ENCODE measurements at regions not wholly inside any gene's neighbourhood (a gene's known extent, or its start where the extent isn't known, plus 50 kb on each side); places are given as distances from the start of the nearest gene placed in this dataset.

- no peak for DNase-seq (ENCODE audit: extremely low spot score, insufficient read length, low read depth)
Measured at GRCh38 chr14:61847861-61848260, 85.6 kb downstream of the SNAPC1 start.

GRCh38 chr14:61854898-61855297, 92.7 kb downstream of the SNAPC1 start:
- DNase-seq (ENCODE audit: extremely low spot score, insufficient read length, low read depth) (no peak), FAIRE-seq (no peak)

More at GRCh38 chr14:61847861-61848260, 85.6 kb downstream of the SNAPC1 start:
- FAIRE-seq = no peak

DNA sequence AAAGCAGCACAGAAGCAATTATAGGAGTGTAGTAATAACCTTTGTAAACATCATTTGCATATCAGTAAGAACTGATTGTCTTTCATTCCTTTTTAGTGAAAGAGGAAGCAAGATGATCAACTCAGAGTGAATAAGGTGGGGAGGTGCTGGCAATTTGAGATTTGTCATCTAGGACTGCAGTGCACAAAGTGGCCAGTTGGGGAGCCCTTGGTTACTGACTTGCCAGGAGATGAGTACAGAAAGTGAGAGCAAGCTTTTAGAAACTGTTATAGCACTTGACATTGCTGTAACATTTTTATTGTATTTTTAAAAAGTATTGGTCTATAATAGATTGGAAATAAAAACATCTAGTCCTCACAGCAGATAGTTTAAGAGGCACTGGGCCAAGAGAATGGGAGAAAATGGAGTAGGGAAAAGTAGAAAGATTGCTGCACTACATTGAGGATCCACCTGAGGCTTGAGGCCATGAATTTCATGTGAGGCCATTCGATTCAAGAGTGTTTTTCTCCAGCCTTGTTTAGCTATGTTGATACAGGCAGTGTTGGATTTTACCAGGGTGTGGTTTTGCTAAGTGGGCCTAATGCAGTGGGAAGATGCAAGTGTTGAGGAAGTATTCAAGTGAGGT, 98.2 kb downstream of the SNAPC1 start:
- FAIRE-seq (peak; percentile 91), DNase-seq (ENCODE audit: extremely low spot score, insufficient read length, low read depth) (peak; percentile 47)

- no peak for DNase-seq (ENCODE audit: extremely low spot score, insufficient read length, low read depth)
- FAIRE-seq = no peak
Measured at GRCh38 chr14:61861320-61861865, 99.2 kb downstream of the SNAPC1 start.

DNA sequence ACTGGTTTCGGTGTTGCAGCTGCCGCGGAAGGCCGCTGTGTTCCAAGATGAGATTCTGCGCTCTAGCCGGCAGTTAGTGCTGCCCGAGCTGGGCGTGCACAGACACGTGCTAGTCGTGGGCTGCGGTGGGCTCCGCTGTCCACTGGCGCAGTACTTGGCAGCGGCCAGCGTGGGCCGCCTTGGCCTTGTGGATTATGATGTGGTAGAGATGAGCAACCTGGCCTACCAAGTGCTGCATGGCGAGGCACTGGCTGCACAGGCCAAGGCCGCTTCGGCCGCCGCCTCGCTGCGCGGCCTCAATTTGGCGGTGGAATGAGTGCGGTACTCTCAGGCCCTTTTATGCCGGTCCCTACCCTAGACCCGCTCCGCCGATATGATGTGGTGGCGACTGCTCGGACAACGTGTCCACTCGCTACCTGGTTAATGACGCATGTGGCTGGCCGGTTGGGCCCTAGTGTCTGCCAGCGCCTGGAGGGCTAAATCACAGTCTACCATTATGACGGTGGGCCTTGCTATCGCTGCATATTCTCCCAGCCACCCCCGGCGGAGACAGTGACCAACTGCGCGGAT, 102.2 kb downstream of the SNAPC1 start:
- no peak for DNase-seq (ENCODE audit: extremely low spot score, insufficient read length, low read depth)
- FAIRE-seq = no peak

DNA sequence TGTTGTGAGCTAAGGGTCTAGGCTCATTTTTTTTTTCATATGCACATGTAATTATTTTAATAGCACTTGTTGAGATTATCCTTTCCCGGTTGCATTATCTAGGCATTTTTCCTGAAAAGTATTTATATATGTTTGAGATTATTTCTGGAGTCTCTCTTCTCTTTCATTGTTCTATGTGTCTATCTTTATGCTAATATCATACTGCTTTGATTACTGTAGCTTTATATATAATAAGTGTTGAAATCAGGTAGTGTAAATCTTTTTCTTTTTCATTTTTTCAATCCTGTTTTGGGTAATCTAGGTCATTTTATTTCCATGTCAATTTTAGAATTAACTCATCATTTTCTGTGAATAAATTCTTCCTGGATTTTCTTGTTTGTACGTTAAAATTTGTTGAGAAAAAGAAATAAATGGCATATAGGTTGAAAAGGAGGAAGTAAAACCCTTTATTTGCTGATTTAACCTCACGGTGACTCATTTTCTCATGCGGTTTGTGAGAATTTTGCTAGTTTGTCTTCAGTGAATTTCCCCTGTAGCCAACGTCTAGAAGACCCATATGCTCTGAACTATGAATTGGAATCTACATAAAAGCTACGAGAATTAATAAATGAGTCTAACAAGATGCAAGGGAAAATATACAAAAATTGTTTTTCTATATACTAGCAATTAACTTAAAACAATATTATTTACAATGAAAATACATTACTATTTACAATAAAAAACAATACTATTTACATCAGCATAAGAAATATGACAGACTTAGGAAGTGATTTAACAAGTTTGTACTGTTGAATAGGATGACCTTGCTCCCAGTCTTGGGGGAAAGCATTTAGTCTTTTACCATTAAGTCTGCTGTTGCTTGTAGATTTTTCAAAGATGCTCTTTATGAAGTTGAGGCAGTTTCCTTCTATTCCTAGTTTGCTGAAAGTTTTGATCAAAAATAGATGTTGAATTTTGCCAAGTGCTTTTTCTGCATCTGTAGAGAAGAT, 105.0 kb downstream of the SNAPC1 start:
- peak; percentile 91 for FAIRE-seq
- peak; percentile 20 for DNase-seq (ENCODE audit: extremely low spot score, insufficient read length, low read depth)

DNA sequence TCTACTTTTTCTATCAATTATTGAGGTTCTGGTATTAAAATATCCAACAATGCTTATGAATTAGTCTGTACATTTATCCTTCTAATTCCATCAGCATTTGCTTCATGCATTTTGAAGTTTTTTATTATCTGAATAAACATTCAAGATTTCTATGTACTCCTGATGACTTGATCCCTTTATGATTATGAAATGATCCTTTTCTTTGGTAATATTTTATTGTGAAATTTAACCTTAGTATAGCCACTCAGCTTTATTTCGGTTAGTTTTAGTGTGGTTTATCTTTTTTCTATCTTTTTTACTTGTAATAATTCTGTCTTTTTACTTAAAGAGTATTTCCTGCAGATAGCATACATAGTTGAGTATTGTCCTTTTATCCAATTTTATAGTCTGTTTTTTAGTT, 106.6 kb downstream of the SNAPC1 start:
- FAIRE-seq (no peak), DNase-seq (ENCODE audit: extremely low spot score, insufficient read length, low read depth) (no peak)

- no peak for FAIRE-seq
- no peak for DNase-seq (ENCODE audit: extremely low spot score, insufficient read length, low read depth)
Measured at GRCh38 chr14:61870163-61870562, 107.9 kb downstream of the SNAPC1 start.

GRCh38 chr14:61872452-61872851, 110.2 kb downstream of the SNAPC1 start:
- DNase-seq (ENCODE audit: extremely low spot score, insufficient read length, low read depth) (peak; percentile 26), FAIRE-seq (peak; percentile 80)

DNA sequence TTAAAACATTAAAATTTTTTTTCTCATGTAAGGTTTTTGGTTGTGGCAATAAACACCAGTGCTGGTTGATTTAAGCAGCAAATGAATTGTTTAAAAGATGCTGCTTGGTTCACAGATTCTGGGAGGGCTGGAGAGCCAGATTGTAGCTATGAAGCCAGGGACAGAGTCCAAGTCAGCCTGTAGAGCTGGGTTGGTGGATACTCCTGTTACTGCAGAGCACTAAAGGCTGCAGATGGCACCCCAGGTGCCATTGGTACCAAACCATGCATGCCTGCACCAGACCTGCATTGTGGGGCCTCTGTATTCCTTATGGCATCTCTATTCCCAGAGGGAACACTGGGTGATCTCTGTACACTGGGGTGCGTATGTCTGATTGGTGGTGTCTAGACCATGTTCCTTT, 113.3 kb downstream of the SNAPC1 start:
- FAIRE-seq = no peak

GRCh38 chr14:61876362-61877034, 114.3 kb downstream of the SNAPC1 start:
- DNase-seq (ENCODE audit: extremely low spot score, insufficient read length, low read depth) = no peak
- no peak for FAIRE-seq

More for the DNA sequence above, 113.3 kb downstream of the SNAPC1 start:
- no peak for DNase-seq (ENCODE audit: extremely low spot score, insufficient read length, low read depth)

DNA sequence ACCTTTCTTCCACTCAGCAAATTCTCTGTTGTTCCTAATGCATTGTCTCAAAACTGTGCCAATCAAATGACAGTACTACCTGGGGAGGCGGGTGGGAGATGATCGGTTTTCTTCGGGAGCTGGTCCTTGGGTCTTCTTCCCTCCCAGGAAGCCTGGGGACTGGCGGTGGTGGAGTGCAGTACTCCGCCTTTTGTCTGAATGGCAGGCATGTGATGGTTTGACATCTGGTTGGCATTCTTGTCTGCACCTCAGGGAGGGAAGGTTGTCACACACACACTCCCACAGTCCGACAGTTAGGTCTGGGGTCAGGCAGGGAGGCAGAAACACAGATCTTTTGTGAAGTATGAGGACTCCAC, 114.8 kb downstream of the SNAPC1 start:
- DNase-seq (ENCODE audit: extremely low spot score, insufficient read length, low read depth) (no peak), FAIRE-seq (no peak)

GRCh38 chr14:61877768-61878167, 115.5 kb downstream of the SNAPC1 start:
- FAIRE-seq (no peak), DNase-seq (ENCODE audit: extremely low spot score, insufficient read length, low read depth) (no peak)

DNA sequence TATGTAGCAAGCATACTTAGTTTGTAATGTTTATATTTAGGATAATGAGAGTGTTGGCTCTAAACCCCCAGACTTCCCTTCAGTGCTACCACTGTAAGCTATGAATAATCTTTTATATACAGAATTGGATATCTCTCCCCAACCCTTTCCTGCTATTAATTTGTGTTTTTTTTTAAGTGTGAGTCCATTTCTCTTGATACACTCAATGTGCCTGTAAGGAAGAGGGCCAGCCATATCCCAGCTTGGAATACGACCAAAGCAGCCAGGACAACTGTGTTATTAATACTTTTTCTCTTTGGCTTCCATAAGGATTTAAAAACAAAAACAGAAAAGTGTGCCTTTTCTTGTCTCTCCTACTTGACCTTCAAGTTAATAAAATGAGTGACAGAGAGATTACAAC, 116.7 kb downstream of the SNAPC1 start:
- FAIRE-seq = no peak
- DNase-seq (ENCODE audit: extremely low spot score, insufficient read length, low read depth) = no peak

DNA sequence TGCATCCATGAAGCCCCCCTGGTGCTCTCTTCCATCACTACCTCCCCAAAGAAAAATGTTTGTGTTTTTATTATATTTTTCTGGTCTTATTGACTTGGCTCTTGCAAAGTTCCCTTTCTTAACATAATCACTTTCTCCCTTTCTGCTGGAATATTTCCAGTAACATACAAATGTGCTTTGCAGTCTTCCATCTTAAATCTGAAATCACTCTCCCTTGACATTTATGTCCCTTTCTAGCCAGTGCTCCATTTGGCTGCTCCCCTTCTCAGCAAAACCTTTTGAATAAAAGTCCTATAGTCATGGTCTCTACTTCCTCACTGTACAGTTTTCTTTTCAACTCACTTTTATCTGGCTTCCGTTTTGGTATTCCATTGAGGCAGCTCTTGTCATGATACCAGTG, 118.8 kb downstream of the SNAPC1 start:
- DNase-seq (ENCODE audit: extremely low spot score, insufficient read length, low read depth) = no peak
- FAIRE-seq = no peak

DNA sequence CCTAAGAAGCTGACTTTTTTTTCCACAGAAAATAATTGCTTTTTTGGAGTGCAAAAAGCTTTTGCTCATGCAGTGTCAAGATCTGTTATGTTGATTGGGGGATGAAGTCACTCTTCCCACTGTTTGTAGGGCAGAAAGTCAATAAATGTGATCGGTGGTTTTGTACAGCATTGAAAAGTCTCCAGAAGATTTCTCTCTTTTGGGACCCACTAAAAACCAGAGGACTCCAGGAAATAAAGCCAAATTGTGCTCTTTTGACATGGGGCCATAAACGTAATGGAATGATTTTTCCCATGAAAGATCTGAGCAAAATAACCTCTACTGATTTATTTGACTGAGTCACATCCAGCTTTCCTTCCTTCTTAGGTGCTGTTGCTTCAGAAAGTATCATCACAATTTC, 122.5 kb downstream of the SNAPC1 start:
- FAIRE-seq (no peak), DNase-seq (ENCODE audit: extremely low spot score, insufficient read length, low read depth) (no peak)

DNA sequence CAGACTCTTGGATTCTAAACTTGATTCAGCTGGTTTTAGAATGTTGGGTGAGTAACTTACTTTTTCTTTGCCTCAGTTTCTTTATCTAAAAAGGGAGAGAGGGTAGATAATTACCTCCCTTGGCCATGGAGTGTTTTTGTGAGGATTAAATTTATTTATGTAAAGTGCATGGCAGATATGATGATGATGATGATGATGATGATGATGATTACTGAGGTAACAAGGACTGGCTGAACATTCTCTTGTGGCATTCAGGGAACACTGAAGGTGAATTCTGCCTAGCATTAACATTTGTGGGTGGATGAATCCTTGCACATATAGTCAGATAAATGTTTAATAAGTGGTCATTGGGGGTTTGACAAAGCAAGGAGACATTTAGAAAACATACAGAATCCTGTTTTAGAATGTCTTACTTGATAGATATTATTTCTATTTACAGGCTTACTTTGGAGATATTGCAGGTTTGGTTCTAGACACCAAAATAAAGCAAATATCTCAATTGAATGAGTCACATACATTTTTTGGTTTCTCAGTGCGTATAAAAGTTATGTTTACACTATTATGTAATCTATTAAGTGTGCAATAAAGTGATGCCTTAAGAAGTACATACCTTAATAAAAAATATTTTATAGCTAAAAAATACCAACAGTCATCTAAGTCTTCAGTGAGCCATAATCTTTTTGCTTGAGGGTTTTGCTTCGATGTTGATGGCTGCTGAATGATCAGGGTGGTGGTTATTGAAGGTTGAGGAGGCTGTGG, 123.2 kb downstream of the SNAPC1 start:
- DNase-seq (ENCODE audit: extremely low spot score, insufficient read length, low read depth) = no peak
- peak; percentile 18 for FAIRE-seq

DNA sequence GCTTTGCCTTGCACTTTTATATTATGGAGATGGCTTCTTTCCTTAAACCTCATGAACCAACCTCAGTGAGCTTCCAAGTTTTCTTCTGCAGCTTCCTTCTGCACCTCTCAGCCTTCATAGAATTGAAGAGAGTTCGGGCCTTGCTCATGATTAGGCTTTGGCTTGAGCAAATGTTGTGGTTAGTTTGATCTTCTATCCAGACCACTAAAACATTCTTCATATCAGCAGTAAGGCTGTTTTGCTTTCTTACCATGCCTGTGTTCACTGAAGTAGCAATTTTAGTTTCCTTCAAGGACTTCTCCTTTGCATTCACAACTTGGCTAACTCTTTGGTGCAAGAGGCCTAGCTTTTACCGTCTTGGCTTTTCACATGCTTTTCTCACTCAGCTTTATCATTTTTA, 125.4 kb downstream of the SNAPC1 start:
- no peak for DNase-seq (ENCODE audit: extremely low spot score, insufficient read length, low read depth)
- FAIRE-seq = peak; percentile 35

DNA sequence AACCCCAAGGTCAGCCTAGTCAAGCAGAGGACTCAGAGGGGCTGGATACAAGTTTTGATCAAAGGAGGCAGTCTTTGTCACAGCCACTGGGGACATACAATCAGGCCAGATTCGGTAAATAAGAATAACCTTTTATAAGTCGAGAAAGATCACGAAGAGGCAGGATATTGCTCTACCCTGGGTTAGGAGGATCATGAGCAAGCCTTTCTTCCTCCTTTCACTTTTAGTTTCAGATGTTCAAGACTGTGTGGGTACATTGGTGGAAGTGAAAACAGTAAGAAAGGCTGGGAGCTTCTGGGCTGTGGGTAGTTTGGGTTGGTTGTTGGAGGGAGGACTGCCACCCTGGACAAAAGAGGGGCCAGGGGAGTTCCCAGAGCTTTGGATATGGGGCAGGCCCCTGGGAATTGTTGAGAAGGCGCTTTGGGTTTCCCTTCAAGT, 127.7 kb downstream of the SNAPC1 start:
- DNase-seq (ENCODE audit: extremely low spot score, insufficient read length, low read depth) (peak; percentile 43), FAIRE-seq (peak; percentile 98)

Measured in GM18507 (cell line).